DMS153 (cell line): ENCODE measurements at regions not wholly inside any gene's neighbourhood (a gene's known extent, or its start where the extent isn't known, plus 50 kb on each side); places are given as distances from the start of the nearest gene placed in this dataset.
A peak's percentile ranks its signal among the peaks of the same experiment; 100 is the strongest.

Experiments used
- DNase-seq: peaks from one replicate; lab custom pipeline; 2025; lab: John Stamatoyannopoulos, UW

GRCh38 chr13:67353941-67354340, 123.8 kb upstream of the PCDH9 start:
- no peak for DNase-seq

- no peak for DNase-seq
Observed at GRCh38 chr13:67353031-67353430, 122.9 kb upstream of the PCDH9 start.

GRCh38 chr13:67351909-67352308, 121.8 kb upstream of the PCDH9 start:
- DNase-seq = no peak

- no peak for DNase-seq
Observed at GRCh38 chr13:67351114-67351513, 121.0 kb upstream of the PCDH9 start.

- DNase-seq = peak; percentile 88
Observed at GRCh38 chr13:67343777-67344176, 113.6 kb upstream of the PCDH9 start.

GRCh38 chr13:67341406-67341805, 111.3 kb upstream of the PCDH9 start:
- no peak for DNase-seq

GRCh38 chr13:67330149-67330548, 100.0 kb upstream of the PCDH9 start:
- DNase-seq = no peak

GRCh38 chr13:67328895-67329294, 98.8 kb upstream of the PCDH9 start:
- no peak for DNase-seq

- no peak for DNase-seq
Observed at GRCh38 chr13:67318860-67319259, 88.7 kb upstream of the PCDH9 start.

- DNase-seq = no peak
Observed at GRCh38 chr13:67318398-67318797, 88.3 kb upstream of the PCDH9 start.

- no peak for DNase-seq
Observed at GRCh38 chr13:67314405-67314804, 84.3 kb upstream of the PCDH9 start.

GRCh38 chr13:67308004-67308772, 78.1 kb upstream of the PCDH9 start:
- DNase-seq = no peak

GRCh38 chr13:67306742-67307141, 76.6 kb upstream of the PCDH9 start:
- no peak for DNase-seq

- no peak for DNase-seq
Observed at GRCh38 chr13:67303661-67304333, 73.7 kb upstream of the PCDH9 start.

GRCh38 chr13:67299751-67300150, 69.6 kb upstream of the PCDH9 start:
- no peak for DNase-seq

GRCh38 chr13:67299072-67299635, 69.0 kb upstream of the PCDH9 start:
- no peak for DNase-seq

- DNase-seq = no peak
Observed at GRCh38 chr13:67298297-67298696, 68.2 kb upstream of the PCDH9 start.

GRCh38 chr13:67296511-67296910, 66.4 kb upstream of the PCDH9 start:
- no peak for DNase-seq

- no peak for DNase-seq
Observed at GRCh38 chr13:67292886-67293285, 62.8 kb upstream of the PCDH9 start.

- DNase-seq = no peak
Observed at GRCh38 chr13:67285611-67286010, 55.5 kb upstream of the PCDH9 start.

- DNase-seq = no peak
Observed at GRCh38 chr13:67283637-67284036, 53.5 kb upstream of the PCDH9 start.

- DNase-seq = no peak
Observed at GRCh38 chr13:67281466-67281865, 51.3 kb upstream of the PCDH9 start.
